Occipital lobe (tissue), 1 donor: ENCODE measurements at regions not wholly inside any gene's neighbourhood (a gene's known extent, or its start where the extent isn't known, plus 50 kb on each side); places are given as distances from the start of the nearest gene placed in this dataset.

Experiments used
- DNase-seq: peaks from one replicate; lab custom pipeline; 2025; lab: John Stamatoyannopoulos, UW

DNA sequence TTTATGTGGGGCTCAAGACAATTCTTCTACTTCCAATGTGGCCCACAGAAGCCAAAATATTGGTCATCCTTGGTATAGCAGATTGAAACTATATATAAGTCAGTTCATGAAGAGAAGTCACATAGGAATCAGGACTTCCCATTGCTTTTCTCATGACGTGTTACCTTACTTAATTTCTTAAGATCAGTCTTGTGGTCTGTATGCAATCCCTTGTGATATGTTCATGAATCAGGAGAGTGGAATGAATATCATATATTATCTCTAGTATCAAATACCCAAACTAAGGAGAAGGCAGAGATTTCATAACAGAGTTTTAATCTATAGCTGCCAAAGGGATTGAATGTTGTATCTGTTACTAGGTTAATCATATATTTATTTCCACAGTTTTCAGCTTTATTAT lies 1390.4 kb downstream of the SUCLG1 start:
- DNase-seq = no peak

DNA sequence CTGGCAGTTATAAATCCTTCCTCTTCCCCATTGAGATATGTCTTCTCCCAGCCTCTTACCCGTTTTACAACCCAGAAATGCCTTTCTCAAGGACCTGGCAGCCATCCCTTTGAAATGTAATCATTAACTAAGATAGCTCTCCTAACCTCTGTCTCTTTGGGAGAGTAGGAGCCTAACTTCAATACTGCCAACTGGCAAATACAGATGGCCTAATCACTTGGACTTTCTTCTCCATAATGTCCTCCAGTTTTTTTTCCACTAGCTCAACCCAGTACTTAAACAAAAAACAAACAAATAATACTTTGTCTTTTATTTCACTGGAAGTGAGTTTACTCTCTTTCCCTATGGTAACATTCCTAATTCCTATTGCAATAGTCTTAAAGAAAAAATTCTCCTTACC lies 1391.1 kb downstream of the SUCLG1 start:
- DNase-seq = no peak

- no peak for DNase-seq
Observed at GRCh38 chr2:83063933-83064332, 1395.1 kb downstream of the SUCLG1 start.

DNA sequence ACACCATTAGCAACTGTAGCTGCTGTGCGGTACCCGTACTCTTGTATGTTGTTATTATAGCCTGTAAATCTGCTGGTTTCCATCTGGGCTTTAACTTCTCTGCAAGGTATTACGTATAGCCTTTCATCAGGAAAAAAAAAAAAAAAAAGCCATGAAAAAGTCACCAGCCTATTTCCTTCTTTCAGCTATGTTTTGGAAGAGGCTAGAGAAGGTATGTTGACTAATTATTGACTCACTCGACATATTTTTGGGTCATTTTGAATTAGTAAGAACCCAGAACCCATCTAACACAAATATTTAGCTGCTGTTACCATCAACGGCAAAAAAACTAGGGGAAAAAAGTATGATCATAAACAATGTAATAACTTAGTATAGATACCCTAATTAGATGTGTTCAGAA lies 1395.6 kb downstream of the SUCLG1 start:
- DNase-seq = no peak

- DNase-seq = no peak
Observed at GRCh38 chr2:83058683-83059082, 1400.4 kb downstream of the SUCLG1 start.

GRCh38 chr2:83055376-83056010 lies 1403.6 kb downstream of the SUCLG1 start:
- DNase-seq = no peak

GRCh38 chr2:83054751-83055150 lies 1404.3 kb downstream of the SUCLG1 start:
- DNase-seq = no peak

- no peak for DNase-seq
Observed at GRCh38 chr2:83051538-83052170, 1407.4 kb downstream of the SUCLG1 start.

GRCh38 chr2:83042053-83042452 lies 1417.0 kb downstream of the SUCLG1 start:
- DNase-seq = no peak

GRCh38 chr2:83022631-83023210 lies 1436.4 kb downstream of the SUCLG1 start:
- DNase-seq = no peak

- DNase-seq = no peak
Observed at GRCh38 chr2:83017366-83018090, 1441.6 kb downstream of the SUCLG1 start.

DNA sequence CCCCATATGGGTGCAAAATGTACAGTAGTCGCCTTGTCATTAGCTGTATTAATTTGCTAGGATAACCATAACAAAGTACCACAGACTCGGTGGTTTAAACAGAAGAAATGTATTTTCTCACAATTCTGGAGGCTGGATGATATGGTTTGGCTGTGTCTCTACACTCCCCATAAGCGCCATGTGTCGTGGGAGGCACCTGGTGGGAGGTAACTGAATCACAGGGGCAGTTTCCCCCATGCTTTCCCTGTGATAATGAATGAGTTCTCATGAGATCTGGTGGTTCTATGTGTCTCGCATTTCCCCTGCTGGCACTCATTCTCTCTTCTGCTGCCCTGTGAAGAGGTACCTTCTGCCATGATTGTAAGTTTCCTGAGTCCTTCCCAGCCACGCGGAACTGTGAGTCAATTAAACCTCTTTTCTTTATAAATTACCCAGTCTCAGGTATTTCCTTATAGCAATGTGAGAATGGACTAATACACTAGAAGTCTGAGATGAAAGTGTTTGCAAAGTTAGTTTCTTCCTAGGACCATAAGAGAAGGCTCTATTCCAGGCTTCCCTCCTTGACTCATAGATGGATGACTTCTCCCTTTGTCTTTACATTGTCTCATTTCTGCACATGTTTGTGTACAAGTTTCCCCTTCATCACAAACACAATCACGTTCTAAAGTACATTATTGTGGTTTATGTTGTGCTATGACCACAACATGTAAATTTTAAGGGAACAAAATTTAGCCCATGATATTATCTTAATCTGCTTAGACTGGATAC lies 1442.6 kb downstream of the SUCLG1 start:
- no peak for DNase-seq

- no peak for DNase-seq
Observed at GRCh38 chr2:83015900-83016299, 1443.2 kb downstream of the SUCLG1 start.

- DNase-seq = no peak
Observed at GRCh38 chr2:83015035-83015715, 1443.9 kb downstream of the SUCLG1 start.

DNA sequence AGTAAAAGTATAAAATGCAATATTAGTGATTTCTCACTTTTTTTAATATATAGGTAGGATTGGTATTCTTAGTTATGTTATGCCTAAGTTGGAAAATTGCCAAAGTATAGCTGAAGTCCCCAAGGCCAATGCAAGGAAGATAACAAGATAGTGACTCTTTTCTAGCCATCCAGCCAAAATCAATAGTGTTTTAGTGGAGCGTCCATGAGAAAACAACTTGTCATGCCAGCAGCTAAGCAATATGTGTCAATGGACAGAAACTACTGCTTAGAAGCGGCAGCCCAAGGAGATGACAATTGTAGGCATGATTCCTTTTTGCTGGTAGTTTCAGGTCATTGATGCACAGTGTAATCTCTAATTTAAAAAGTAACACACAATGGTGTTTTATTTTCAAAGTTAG lies 1444.6 kb downstream of the SUCLG1 start:
- DNase-seq = no peak

- DNase-seq = no peak
Observed at GRCh38 chr2:83006961-83007360, 1452.1 kb downstream of the SUCLG1 start.

- DNase-seq = no peak
Observed at GRCh38 chr2:83003555-83003954, 1455.5 kb downstream of the SUCLG1 start.

- DNase-seq = no peak
Observed at GRCh38 chr2:83002706-83003105, 1456.4 kb downstream of the SUCLG1 start.

GRCh38 chr2:82998781-82999180 lies 1460.3 kb downstream of the SUCLG1 start:
- DNase-seq = no peak

GRCh38 chr2:82996217-82996616 lies 1462.9 kb downstream of the SUCLG1 start:
- no peak for DNase-seq

GRCh38 chr2:82994151-82994550 lies 1464.9 kb downstream of the SUCLG1 start:
- DNase-seq = no peak
